Ovary (tissue), 3 donors: ENCODE measurements at regions not wholly inside any gene's neighbourhood (a gene's known extent, or its start where the extent isn't known, plus 50 kb on each side); places are given as distances from the start of the nearest gene placed in this dataset.

ENCODE experiments used
- EP300 ChIP-seq: sonication (generic); formaldehyde crosslinking; IDR thresholded peaks from one replicate; pipeline ENCODE4 v1.6.1; 2017; ENCODE audit warnings: antibody characterized with exemption
- POLR2A ChIP-seq: fragments of 450-650 bp; IDR thresholded peaks from one replicate; pipeline ENCODE4 v1.6.1; 2017; ENCODE audit warnings: antibody characterized with exemption, mild to moderate bottlenecking, moderate library complexity
- TF ChIP-seq, protein P1 (sequence below), 3 donors: fragments of 450-650 bp in 2 of 3; fragments of 200-600 bp in 1 of 3; IDR thresholded peaks; one replicate each; pipeline versions ENCODE4 v1.5.1 to v1.8.0; 2016 to 2022; ENCODE audit warnings: antibody characterized with exemption in 3 of 3, mild to moderate bottlenecking in 1 of 3
- donor health status: DM: no; HTN: no; CAD: no.

GRCh38 chr4:128688033-128688721 lies 121.3 kb upstream of the JADE1 start:
- TF ChIP-seq, protein P1, sequence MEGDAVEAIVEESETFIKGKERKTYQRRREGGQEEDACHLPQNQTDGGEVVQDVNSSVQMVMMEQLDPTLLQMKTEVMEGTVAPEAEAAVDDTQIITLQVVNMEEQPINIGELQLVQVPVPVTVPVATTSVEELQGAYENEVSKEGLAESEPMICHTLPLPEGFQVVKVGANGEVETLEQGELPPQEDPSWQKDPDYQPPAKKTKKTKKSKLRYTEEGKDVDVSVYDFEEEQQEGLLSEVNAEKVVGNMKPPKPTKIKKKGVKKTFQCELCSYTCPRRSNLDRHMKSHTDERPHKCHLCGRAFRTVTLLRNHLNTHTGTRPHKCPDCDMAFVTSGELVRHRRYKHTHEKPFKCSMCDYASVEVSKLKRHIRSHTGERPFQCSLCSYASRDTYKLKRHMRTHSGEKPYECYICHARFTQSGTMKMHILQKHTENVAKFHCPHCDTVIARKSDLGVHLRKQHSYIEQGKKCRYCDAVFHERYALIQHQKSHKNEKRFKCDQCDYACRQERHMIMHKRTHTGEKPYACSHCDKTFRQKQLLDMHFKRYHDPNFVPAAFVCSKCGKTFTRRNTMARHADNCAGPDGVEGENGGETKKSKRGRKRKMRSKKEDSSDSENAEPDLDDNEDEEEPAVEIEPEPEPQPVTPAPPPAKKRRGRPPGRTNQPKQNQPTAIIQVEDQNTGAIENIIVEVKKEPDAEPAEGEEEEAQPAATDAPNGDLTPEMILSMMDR (IDR thresholded peaks at IDR 0.05): no peak
- no peak for TF ChIP-seq EP300
- TF ChIP-seq POLR2A: no peak
